DMS153 (cell line): ENCODE measurements at regions not wholly inside any gene's neighbourhood (a gene's known extent, or its start where the extent isn't known, plus 50 kb on each side); places are given as distances from the start of the nearest gene placed in this dataset.

Source experiments
- DNase-seq: peaks from one replicate; lab custom pipeline; 2025; lab: John Stamatoyannopoulos, UW

GRCh38 chr18:39870591-39870990, 2084.4 kb upstream of the PIK3C3 start:
- no peak for DNase-seq

- DNase-seq = no peak
Observed at GRCh38 chr18:39863916-39864315, 2091.1 kb upstream of the PIK3C3 start.

GRCh38 chr18:39862341-39862740, 2092.7 kb upstream of the PIK3C3 start:
- no peak for DNase-seq

- no peak for DNase-seq
Observed at GRCh38 chr18:39854291-39854690, 2100.7 kb upstream of the PIK3C3 start.

GRCh38 chr18:39846265-39846664, 2108.8 kb upstream of the PIK3C3 start:
- no peak for DNase-seq

GRCh38 chr18:39845631-39846030, 2109.4 kb upstream of the PIK3C3 start:
- no peak for DNase-seq

- DNase-seq = no peak
Observed at GRCh38 chr18:39845106-39845505, 2109.9 kb upstream of the PIK3C3 start.

GRCh38 chr18:39843546-39843945, 2111.5 kb upstream of the PIK3C3 start:
- no peak for DNase-seq

GRCh38 chr18:39842366-39842914, 2112.6 kb upstream of the PIK3C3 start:
- no peak for DNase-seq

- peak; percentile 81 for DNase-seq
Observed at GRCh38 chr18:39841482-39842365, 2113.3 kb upstream of the PIK3C3 start.

GRCh38 chr18:39840856-39841481, 2114.1 kb upstream of the PIK3C3 start:
- DNase-seq = no peak

- DNase-seq = no peak
Observed at GRCh38 chr18:39840406-39840805, 2114.6 kb upstream of the PIK3C3 start.

GRCh38 chr18:39839782-39840181, 2115.3 kb upstream of the PIK3C3 start:
- DNase-seq = no peak

- no peak for DNase-seq
Observed at GRCh38 chr18:39838831-39839230, 2116.2 kb upstream of the PIK3C3 start.

- no peak for DNase-seq
Observed at GRCh38 chr18:39835303-39836030, 2119.6 kb upstream of the PIK3C3 start.

- no peak for DNase-seq
Observed at GRCh38 chr18:39834636-39835035, 2120.4 kb upstream of the PIK3C3 start.

GRCh38 chr18:39825485-39826150, 2129.4 kb upstream of the PIK3C3 start:
- peak; percentile 2 for DNase-seq

GRCh38 chr18:39806525-39806924, 2148.5 kb upstream of the PIK3C3 start:
- no peak for DNase-seq

- DNase-seq = peak; percentile 57
Observed at GRCh38 chr18:39805218-39805617, 2149.8 kb upstream of the PIK3C3 start.

GRCh38 chr18:39802648-39803229, 2152.3 kb upstream of the PIK3C3 start:
- DNase-seq = no peak

GRCh38 chr18:39801848-39802247, 2153.2 kb upstream of the PIK3C3 start:
- no peak for DNase-seq

- DNase-seq = no peak
Observed at GRCh38 chr18:39801010-39801409, 2154.0 kb upstream of the PIK3C3 start.
